IMR-90 (cell line): ENCODE measurements at regions not wholly inside any gene's neighbourhood (a gene's known extent, or its start where the extent isn't known, plus 50 kb on each side); places are given as distances from the start of the nearest gene placed in this dataset.

Source experiments
- BHLHE40 ChIP-seq: fragments of 150-350 bp; IDR thresholded peaks from 2 replicates; pipeline ENCODE4 v1.6.1; 2016; ENCODE audit warnings: mild to moderate bottlenecking, low read depth, low read length
- CHD1 ChIP-seq: IDR thresholded peaks from 2 replicates; pipeline ENCODE4 v1.6.1; 2012; ENCODE audit warnings: low read depth, low read length, improper control_type of control experiment
- FOS ChIP-seq: fragments of 150-350 bp; IDR thresholded peaks from 2 replicates; pipeline ENCODE4 v1.6.1; 2016; ENCODE audit warnings: low read depth, low read length
- MAFK ChIP-seq: IDR thresholded peaks from 2 replicates; pipeline ENCODE4 v1.6.1; 2012; ENCODE audit warnings: low read depth, low read length, improper control_type of control experiment
- MAZ ChIP-seq: IDR thresholded peaks from 2 replicates; pipeline ENCODE4 v1.6.1; 2012; ENCODE audit warnings: low read depth, mild to moderate bottlenecking, low read length, improper control_type of control experiment, moderate library complexity, borderline replicate concordance
- MXI1 ChIP-seq: IDR thresholded peaks from 2 replicates; pipeline ENCODE4 v1.6.1; 2012; ENCODE audit warnings: low read depth, mild to moderate bottlenecking, low read length, moderate library complexity, borderline replicate concordance
- POLR2A ChIP-seq: IDR thresholded peaks from 2 replicates; pipeline ENCODE4 v1.6.1; 2012; ENCODE audit warnings: mild to moderate bottlenecking, low read depth, low read length
- RAD21 ChIP-seq: IDR thresholded peaks from 2 replicates; pipeline ENCODE4 v1.6.1; 2012; ENCODE audit warnings: low read length, improper control_type of control experiment
- RCOR1 ChIP-seq: IDR thresholded peaks from 2 replicates; pipeline ENCODE4 v1.6.1; 2012; ENCODE audit warnings: mild to moderate bottlenecking, low read length, improper control_type of control experiment; ENCODE audit not compliant: insufficient replicate concordance
- RFX5 ChIP-seq: IDR thresholded peaks from 2 replicates; pipeline ENCODE4 v1.8.0; 2012; ENCODE audit warnings: low read depth, mild to moderate bottlenecking, low read length, moderate library complexity
- SMC3 ChIP-seq: fragments of 150-350 bp; IDR thresholded peaks from 2 replicates; pipeline ENCODE4 v1.6.1; 2016; ENCODE audit warnings: low read depth, mild to moderate bottlenecking, antibody characterized with exemption, low read length, moderate library complexity
- TF ChIP-seq, protein P1 (sequence below): conservative IDR thresholded peaks from 2 replicates; pipeline ENCODE4 v1.5.1; 2012; ENCODE audit warnings: mild to moderate bottlenecking, low read depth, low read length, improper control_type of control experiment
- TF ChIP-seq, protein P2 (sequence below): fragments of 150-350 bp; IDR thresholded peaks from 2 replicates; pipeline ENCODE4 v1.6.1; 2017; ENCODE audit warnings: mild to moderate bottlenecking, antibody characterized with exemption, low read length, low read depth
- TF ChIP-seq, protein P3 (sequence below): fragments of 150-350 bp; IDR thresholded peaks from 2 replicates; pipeline ENCODE4 v1.6.1; 2016; ENCODE audit warnings: low read depth, mild to moderate bottlenecking, low read length, moderate library complexity, borderline replicate concordance

DNA sequence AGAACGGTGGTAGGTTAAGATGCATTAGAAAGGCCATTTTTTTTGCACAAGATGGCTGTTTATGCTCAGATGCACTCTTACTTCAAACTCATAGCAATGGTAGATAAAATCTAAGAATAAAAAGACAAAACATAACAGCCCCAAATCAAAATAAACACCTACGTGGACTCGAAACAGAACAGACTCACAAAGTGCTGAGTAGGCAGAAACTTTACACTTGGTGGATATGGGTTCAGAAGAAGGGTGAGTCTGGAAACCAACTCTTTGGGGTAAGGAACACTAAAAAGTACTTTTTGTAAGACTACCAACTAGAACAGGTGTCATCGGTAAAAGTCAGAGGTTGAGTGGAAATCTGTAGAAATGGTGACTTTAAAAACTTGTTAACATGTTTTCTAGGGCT lies 468.2 kb downstream of the OTOL1 start:
- TF ChIP-seq MAZ, result no peak
- TF ChIP-seq RCOR1, result no peak
- TF ChIP-seq, protein P1, sequence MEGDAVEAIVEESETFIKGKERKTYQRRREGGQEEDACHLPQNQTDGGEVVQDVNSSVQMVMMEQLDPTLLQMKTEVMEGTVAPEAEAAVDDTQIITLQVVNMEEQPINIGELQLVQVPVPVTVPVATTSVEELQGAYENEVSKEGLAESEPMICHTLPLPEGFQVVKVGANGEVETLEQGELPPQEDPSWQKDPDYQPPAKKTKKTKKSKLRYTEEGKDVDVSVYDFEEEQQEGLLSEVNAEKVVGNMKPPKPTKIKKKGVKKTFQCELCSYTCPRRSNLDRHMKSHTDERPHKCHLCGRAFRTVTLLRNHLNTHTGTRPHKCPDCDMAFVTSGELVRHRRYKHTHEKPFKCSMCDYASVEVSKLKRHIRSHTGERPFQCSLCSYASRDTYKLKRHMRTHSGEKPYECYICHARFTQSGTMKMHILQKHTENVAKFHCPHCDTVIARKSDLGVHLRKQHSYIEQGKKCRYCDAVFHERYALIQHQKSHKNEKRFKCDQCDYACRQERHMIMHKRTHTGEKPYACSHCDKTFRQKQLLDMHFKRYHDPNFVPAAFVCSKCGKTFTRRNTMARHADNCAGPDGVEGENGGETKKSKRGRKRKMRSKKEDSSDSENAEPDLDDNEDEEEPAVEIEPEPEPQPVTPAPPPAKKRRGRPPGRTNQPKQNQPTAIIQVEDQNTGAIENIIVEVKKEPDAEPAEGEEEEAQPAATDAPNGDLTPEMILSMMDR, result no peak
- TF ChIP-seq POLR2A, result no peak
- no peak for TF ChIP-seq FOS
- TF ChIP-seq MAFK, result peak; percentile 99
- no peak for TF ChIP-seq SMC3
- no peak for TF ChIP-seq MXI1
- TF ChIP-seq RFX5, result no peak
- no peak for TF ChIP-seq BHLHE40
- no peak for TF ChIP-seq RAD21
- no peak for TF ChIP-seq CHD1
- TF ChIP-seq, protein P2, sequence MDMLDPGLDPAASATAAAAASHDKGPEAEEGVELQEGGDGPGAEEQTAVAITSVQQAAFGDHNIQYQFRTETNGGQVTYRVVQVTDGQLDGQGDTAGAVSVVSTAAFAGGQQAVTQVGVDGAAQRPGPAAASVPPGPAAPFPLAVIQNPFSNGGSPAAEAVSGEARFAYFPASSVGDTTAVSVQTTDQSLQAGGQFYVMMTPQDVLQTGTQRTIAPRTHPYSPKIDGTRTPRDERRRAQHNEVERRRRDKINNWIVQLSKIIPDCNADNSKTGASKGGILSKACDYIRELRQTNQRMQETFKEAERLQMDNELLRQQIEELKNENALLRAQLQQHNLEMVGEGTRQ, result no peak
- TF ChIP-seq, protein P3, sequence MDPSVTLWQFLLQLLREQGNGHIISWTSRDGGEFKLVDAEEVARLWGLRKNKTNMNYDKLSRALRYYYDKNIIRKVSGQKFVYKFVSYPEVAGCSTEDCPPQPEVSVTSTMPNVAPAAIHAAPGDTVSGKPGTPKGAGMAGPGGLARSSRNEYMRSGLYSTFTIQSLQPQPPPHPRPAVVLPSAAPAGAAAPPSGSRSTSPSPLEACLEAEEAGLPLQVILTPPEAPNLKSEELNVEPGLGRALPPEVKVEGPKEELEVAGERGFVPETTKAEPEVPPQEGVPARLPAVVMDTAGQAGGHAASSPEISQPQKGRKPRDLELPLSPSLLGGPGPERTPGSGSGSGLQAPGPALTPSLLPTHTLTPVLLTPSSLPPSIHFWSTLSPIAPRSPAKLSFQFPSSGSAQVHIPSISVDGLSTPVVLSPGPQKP, result no peak
